ENCODE measurements at regions not wholly inside any gene's neighbourhood (a gene's known extent, or its start where the extent isn't known, plus 50 kb on each side); places are given as distances from the start of the nearest gene placed in this dataset.

DNA sequence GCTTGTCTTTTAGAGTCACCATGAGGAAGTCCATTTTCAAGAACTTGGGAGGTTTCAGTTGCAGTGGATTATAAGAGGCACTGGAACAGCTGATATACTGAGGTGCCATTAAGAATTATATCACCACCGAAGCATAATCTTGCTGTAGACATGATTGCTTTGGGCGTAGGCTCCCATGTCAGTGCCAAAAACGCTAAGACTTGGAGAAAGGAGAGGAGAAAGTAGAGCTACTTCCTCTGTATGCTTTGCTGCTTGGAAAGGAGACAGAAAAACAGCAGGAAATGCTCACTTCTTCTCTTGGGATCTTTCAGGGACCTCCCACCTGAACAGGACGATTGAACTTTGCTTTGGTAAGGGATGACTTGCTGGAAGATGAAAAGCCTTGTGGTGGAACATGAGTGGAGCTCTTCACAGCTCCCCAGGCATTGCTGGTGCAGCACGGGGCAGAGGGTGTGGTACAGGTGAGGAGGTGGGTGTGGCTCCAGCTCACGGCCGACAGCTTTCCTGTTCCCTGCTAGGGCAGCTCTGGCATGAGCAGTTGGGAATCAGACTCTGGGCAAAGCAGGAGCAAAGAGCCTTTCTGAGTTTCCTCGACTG is 190.4 kb upstream of the JAG1 start:
- ChIA-PET CTCF (ENCODE audit: low intra/inter-chr PET ratio, low total read pairs) (no interaction called here), POLR2A (no interaction called here)
- in situ Hi-C loops (cut with HindIII; ENCODE audit: extremely low pct_ligation_motif_present, low pct_unique_long_range_greater_than_20kb) (no loop called here), intact Hi-C loops (cut with micrococcal nuclease; ENCODE audit: unreplicated experiment) (loop anchor here (5.0 kb wide), 1 partner anchor 82 kb away; no protein-coding TSS in a partner anchor)
- WGBS (ENCODE audit: low lambda C conversion rate) = 22% methylated on average over 8 of the region's 8 CpGs
- Histone ChIP-seq H3K9me3 (ENCODE audit: low read length) (no peaks in the 10 kb centered on the region), H3K4me3 (replicated peaks in 1 of 3; ENCODE audit: insufficient read depth in 1 of 3, low read depth in 2 of 3, low read length in 3 of 3) (no peak overlapping the region), H4K20me1 (ENCODE audit: insufficient read depth, low read length) (no peaks in the 10 kb centered on the region), H3K36me3 (replicated peaks in 1 of 2; ENCODE audit: control insufficient read depth in 1 of 2, insufficient read depth in 2 of 2, low read length in 2 of 2) (no peaks in the 10 kb centered on the region), H2AFZ (ENCODE audit: low read length) (no peak overlapping the region), H3K27ac (ENCODE audit: extremely low read length, insufficient read depth, low read length) (no peak overlapping the region), H3K9ac (ENCODE audit: insufficient read depth, low read depth, low read length) (no peak overlapping the region), H3K4me1 (ENCODE audit: insufficient read depth, low read length) (peaks cover 10% of the 10 kb centered on the region), H3K27me3 (ENCODE audit: control insufficient read depth in 1 of 2, insufficient read depth in 2 of 2, low read length in 2 of 2) (no peaks in the 10 kb centered on the region), H3K4me2 (ENCODE audit: low read depth, low read length) (no peak overlapping the region), H3K79me2 (ENCODE audit: insufficient read depth, low read length) (no peaks in the 10 kb centered on the region)
- ATAC-seq (no peak; the same call in 1 of the 3 replicates), FAIRE-seq (no peak), DNase-seq (ENCODE audit: low spot score) (no peak)
- TF ChIP-seq, protein P1, sequence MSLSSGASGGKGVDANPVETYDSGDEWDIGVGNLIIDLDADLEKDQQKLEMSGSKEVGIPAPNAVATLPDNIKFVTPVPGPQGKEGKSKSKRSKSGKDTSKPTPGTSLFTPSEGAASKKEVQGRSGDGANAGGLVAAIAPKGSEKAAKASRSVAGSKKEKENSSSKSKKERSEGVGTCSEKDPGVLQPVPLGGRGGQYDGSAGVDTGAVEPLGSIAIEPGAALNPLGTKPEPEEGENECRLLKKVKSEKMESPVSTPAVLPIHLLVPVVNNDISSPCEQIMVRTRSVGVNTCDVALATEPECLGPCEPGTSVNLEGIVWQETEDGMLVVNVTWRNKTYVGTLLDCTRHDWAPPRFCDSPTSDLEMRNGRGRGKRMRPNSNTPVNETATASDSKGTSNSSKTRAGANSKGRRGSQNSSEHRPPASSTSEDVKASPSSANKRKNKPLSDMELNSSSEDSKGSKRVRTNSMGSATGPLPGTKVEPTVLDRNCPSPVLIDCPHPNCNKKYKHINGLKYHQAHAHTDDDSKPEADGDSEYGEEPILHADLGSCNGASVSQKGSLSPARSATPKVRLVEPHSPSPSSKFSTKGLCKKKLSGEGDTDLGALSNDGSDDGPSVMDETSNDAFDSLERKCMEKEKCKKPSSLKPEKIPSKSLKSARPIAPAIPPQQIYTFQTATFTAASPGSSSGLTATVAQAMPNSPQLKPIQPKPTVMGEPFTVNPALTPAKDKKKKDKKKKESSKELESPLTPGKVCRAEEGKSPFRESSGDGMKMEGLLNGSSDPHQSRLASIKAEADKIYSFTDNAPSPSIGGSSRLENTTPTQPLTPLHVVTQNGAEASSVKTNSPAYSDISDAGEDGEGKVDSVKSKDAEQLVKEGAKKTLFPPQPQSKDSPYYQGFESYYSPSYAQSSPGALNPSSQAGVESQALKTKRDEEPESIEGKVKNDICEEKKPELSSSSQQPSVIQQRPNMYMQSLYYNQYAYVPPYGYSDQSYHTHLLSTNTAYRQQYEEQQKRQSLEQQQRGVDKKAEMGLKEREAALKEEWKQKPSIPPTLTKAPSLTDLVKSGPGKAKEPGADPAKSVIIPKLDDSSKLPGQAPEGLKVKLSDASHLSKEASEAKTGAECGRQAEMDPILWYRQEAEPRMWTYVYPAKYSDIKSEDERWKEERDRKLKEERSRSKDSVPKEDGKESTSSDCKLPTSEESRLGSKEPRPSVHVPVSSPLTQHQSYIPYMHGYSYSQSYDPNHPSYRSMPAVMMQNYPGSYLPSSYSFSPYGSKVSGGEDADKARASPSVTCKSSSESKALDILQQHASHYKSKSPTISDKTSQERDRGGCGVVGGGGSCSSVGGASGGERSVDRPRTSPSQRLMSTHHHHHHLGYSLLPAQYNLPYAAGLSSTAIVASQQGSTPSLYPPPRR (CRISPR knock-in tag; IDR thresholded peaks at IDR 0.05; ENCODE audit: borderline replicate concordance) = no peak
- no peak for TF ChIP-seq HMG20A (CRISPR knock-in tag; IDR thresholded peaks at IDR 0.05; ENCODE audit: borderline replicate concordance)
- no peak for TF ChIP-seq WIZ (CRISPR knock-in tag; IDR thresholded peaks at IDR 0.05)
- TF ChIP-seq, protein P2, sequence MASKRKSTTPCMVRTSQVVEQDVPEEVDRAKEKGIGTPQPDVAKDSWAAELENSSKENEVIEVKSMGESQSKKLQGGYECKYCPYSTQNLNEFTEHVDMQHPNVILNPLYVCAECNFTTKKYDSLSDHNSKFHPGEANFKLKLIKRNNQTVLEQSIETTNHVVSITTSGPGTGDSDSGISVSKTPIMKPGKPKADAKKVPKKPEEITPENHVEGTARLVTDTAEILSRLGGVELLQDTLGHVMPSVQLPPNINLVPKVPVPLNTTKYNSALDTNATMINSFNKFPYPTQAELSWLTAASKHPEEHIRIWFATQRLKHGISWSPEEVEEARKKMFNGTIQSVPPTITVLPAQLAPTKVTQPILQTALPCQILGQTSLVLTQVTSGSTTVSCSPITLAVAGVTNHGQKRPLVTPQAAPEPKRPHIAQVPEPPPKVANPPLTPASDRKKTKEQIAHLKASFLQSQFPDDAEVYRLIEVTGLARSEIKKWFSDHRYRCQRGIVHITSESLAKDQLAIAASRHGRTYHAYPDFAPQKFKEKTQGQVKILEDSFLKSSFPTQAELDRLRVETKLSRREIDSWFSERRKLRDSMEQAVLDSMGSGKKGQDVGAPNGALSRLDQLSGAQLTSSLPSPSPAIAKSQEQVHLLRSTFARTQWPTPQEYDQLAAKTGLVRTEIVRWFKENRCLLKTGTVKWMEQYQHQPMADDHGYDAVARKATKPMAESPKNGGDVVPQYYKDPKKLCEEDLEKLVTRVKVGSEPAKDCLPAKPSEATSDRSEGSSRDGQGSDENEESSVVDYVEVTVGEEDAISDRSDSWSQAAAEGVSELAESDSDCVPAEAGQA (IDR thresholded peaks at IDR 0.05; ENCODE audit: low read depth) = no peak
- TF ChIP-seq, protein P2 (CRISPR knock-in tag; IDR thresholded peaks at IDR 0.05; ENCODE audit: borderline replicate concordance) = no peak
- no peak for TF ChIP-seq SNRNP70 (IDR thresholded peaks at IDR 0.05; ENCODE audit: low read depth, low read length)
- TF ChIP-seq ELF3 (CRISPR knock-in tag; IDR thresholded peaks at IDR 0.05) = no peak
- no peak for TF ChIP-seq MXD4 (CRISPR knock-in tag; IDR thresholded peaks at IDR 0.05)
- TF ChIP-seq RFXANK (CRISPR knock-in tag; IDR thresholded peaks at IDR 0.05) = no peak
- TF ChIP-seq FOXA3 (CRISPR knock-in tag; IDR thresholded peaks at IDR 0.05) = no peak
- no TSS peak for BruUV-seq (replicated peaks)
